C4-2B (cell line): ENCODE measurements at regions not wholly inside any gene's neighbourhood (a gene's known extent, or its start where the extent isn't known, plus 50 kb on each side); places are given as distances from the start of the nearest gene placed in this dataset.

Experiments used
- H3K27ac ChIP-seq: fragments of 450-650 bp; 2 replicates; pipeline ENCODE4 v1.5.1; 2017
- ZFX ChIP-seq: fragments of 450-650 bp; IDR thresholded peaks from 2 replicates; pipeline ENCODE4 v1.6.1; 2017
- TF ChIP-seq, protein P1 (sequence below): fragments of 450-650 bp; conservative IDR thresholded peaks from 2 replicates; pipeline ENCODE4 v1.5.1; 2017; ENCODE audit warnings: mild to moderate bottlenecking

- no peak overlapping the region for H3K27ac ChIP-seq
Measured at GRCh38 chr14:71579331-71579730, 352.9 kb upstream of the RGS6 start.

DNA sequence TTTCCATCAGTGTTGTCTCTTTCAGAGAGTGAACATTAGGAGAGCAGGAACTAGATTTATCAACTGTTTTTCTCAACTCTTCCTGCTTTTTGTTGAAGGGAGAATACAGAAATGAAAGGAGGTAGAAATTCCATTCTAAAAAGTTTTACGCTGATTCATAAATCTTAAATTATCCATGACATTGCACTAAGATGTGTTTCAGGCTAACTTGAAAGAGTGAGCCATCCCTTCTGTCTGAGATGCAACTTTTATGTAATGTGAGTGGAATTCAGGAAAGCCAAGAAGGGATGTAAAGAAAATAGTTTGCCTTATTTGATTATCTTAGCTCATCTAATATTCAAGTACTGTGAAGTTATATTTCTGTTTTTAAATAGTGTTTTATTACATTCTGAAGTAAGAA lies 349.5 kb upstream of the RGS6 start:
- H3K27ac ChIP-seq, result no peak overlapping the region
- TF ChIP-seq ZFX, result no peak
- TF ChIP-seq, protein P1, sequence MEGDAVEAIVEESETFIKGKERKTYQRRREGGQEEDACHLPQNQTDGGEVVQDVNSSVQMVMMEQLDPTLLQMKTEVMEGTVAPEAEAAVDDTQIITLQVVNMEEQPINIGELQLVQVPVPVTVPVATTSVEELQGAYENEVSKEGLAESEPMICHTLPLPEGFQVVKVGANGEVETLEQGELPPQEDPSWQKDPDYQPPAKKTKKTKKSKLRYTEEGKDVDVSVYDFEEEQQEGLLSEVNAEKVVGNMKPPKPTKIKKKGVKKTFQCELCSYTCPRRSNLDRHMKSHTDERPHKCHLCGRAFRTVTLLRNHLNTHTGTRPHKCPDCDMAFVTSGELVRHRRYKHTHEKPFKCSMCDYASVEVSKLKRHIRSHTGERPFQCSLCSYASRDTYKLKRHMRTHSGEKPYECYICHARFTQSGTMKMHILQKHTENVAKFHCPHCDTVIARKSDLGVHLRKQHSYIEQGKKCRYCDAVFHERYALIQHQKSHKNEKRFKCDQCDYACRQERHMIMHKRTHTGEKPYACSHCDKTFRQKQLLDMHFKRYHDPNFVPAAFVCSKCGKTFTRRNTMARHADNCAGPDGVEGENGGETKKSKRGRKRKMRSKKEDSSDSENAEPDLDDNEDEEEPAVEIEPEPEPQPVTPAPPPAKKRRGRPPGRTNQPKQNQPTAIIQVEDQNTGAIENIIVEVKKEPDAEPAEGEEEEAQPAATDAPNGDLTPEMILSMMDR, result no peak

More at GRCh38 chr14:71579331-71579730, 352.9 kb upstream of the RGS6 start:
- TF ChIP-seq ZFX, result no peak
- TF ChIP-seq, protein P1, result no peak

DNA sequence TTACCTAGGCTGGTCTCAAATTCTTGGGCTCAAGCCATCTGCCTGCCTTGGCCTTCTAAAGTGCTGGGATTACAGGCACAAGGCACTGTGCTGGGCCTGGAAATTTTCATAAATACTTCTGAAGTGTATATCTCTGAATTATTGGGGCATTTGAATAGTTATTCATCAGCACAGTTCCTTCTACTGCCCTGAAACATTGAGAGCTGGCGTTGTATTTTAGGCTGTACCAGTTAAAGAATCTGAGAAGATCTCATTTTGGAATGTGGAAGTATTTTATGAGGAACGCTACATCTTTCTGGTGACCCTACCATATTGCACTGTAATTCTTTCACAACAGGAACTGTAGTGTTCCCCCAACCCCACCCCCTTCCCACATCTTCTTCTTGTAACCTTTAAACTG lies 349.0 kb upstream of the RGS6 start:
- TF ChIP-seq ZFX, result no peak
- TF ChIP-seq, protein P1, result no peak
- H3K27ac ChIP-seq, result no peak overlapping the region

DNA sequence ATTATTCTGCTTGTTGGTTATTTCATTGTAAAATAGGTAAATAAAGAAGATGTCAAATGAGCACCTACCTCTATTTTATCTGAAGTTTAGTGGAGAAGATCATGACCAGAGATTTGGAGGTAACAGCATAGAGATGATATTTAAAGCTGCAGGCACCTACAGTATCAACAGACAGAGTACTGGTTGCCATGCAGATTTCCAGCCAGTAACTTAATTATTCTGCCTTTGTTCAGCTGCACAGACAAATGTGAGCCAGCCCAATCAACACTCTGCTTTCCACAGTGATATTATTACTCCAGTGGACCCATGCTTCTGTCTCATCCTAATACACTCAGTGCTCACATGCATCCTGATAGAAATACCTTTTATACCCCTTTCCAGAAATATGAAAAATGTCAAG lies 348.5 kb upstream of the RGS6 start:
- TF ChIP-seq, protein P1, result no peak
- no peak for TF ChIP-seq ZFX
- H3K27ac ChIP-seq, result no peak overlapping the region

- H3K27ac ChIP-seq, result no peak overlapping the region
- no peak for TF ChIP-seq ZFX
- TF ChIP-seq, protein P1, result no peak
Measured at GRCh38 chr14:71585361-71585760, 346.9 kb upstream of the RGS6 start.

- no peak for TF ChIP-seq ZFX
- TF ChIP-seq, protein P1, result no peak
- H3K27ac ChIP-seq, result no peak overlapping the region
Measured at GRCh38 chr14:71586131-71586897, 345.9 kb upstream of the RGS6 start.

DNA sequence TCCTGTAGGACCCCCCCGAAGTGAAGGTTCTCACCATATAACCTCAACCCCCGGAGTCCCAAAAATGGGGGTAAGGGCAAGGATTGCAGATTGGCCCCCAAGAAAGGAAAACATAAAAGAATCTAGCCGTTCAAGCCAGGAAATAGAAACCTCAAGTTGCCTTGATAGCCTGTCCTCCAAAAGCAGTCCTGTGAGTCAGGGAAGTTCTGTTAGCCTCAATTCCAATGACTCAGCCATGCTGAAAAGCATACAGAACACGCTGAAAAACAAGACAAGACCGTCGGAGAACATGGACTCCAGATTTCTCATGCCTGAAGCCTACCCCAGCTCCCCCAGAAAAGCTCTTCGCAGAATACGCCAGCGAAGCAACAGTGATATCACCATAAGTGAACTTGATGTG lies 344.2 kb upstream of the RGS6 start:
- TF ChIP-seq ZFX, result no peak
- TF ChIP-seq, protein P1, result no peak
- no peak overlapping the region for H3K27ac ChIP-seq
